Gastrocnemius medialis (tissue), 4 donors: ENCODE measurements at regions not wholly inside any gene's neighbourhood (a gene's known extent, or its start where the extent isn't known, plus 50 kb on each side); places are given as distances from the start of the nearest gene placed in this dataset.

ENCODE experiments used
- ATAC-seq, 2 donors: fragments of 150-250 bp; one replicate each; pipeline ENCODE4 v1.9.1; 2016
- DNase-seq, 2 donors: peaks; one replicate each; pipeline ENCODE4 v3.0.0-alpha.2; 2019
- H3K27ac ChIP-seq, 4 donors: fragments of 200-600 bp; sonication (generic); 1 replicate in 1 of 4; 2 replicates in 3 of 4; pipeline ENCODE4 v1.5.1; 2016 to 2018; ENCODE audit warnings: mild to moderate bottlenecking in 2 of 4, moderate library complexity in 1 of 4
- H3K27me3 ChIP-seq, 3 donors: fragments of 200-600 bp; sonication (generic) in 2 of 3; 1 replicate in 1 of 3; 2 replicates in 2 of 3; pipeline versions ENCODE4 v1.5.1 to v1.6.0; 2016 to 2019; ENCODE audit warnings: mild to moderate bottlenecking in 1 of 3, moderate library complexity in 1 of 3
- H3K36me3 ChIP-seq, 2 donors: fragments of 200-600 bp; sonication (generic) in 1 of 2; one replicate each; pipeline ENCODE4 v1.5.1; 2017 to 2018
- H3K4me1 ChIP-seq, 2 donors: fragments of 200-600 bp; sonication (generic) in 1 of 2; one replicate each; pipeline ENCODE4 v1.5.1; 2016 to 2017; ENCODE audit warnings: mild to moderate bottlenecking in 2 of 2
- H3K4me3 ChIP-seq, 4 donors: fragments of 200-600 bp; sonication (generic) in 3 of 4; 1 replicate in 1 of 4; 2 replicates in 3 of 4; pipeline ENCODE4 v1.5.1; 2016 to 2019; ENCODE audit warnings: mild to moderate bottlenecking in 2 of 4
- H3K9me3 ChIP-seq, 3 donors: fragments of 200-600 bp; sonication (generic) in 2 of 3; 1 replicate in 1 of 3; 2 replicates in 2 of 3; pipeline ENCODE4 v1.5.1; 2016 to 2019
- POLR2A ChIP-seq, 2 donors: fragments of 450-650 bp; IDR thresholded peaks; one replicate each; pipeline ENCODE4 v1.6.1; 2017; ENCODE audit warnings: antibody characterized with exemption in 2 of 2, mild to moderate bottlenecking in 2 of 2, moderate library complexity in 2 of 2
- in situ Hi-C, 4 donors: fragments of 200-750 bp; cut with MboI; loops; one replicate each; pipeline versions ENCODE4 v1.15.0 to v1.8.0; 2017; ENCODE audit warnings: low sequenced_read_pairs in 4 of 4
- intact Hi-C: fragments of 100-400 bp; cut with DNase I; formaldehyde crosslinking; loops from one replicate; pipeline ENCODE4 v1.15.1; 2023; ENCODE audit warnings: low total_unique reads
- TF ChIP-seq, protein P1 (sequence below), 5 experiments: fragments of 450-650 bp in 3 of 5; fragments of 200-600 bp in 2 of 5; sonication (generic) in 2 of 5; IDR thresholded peaks in 4 of 5; conservative IDR thresholded peaks in 1 of 5; 1 replicate in 4 of 5; 2 replicates in 1 of 5; pipeline ENCODE4 v1.5.1; 2016 to 2019; ENCODE audit warnings: antibody characterized with exemption in 5 of 5, mild to moderate bottlenecking in 3 of 5, moderate library complexity in 3 of 5

DNA sequence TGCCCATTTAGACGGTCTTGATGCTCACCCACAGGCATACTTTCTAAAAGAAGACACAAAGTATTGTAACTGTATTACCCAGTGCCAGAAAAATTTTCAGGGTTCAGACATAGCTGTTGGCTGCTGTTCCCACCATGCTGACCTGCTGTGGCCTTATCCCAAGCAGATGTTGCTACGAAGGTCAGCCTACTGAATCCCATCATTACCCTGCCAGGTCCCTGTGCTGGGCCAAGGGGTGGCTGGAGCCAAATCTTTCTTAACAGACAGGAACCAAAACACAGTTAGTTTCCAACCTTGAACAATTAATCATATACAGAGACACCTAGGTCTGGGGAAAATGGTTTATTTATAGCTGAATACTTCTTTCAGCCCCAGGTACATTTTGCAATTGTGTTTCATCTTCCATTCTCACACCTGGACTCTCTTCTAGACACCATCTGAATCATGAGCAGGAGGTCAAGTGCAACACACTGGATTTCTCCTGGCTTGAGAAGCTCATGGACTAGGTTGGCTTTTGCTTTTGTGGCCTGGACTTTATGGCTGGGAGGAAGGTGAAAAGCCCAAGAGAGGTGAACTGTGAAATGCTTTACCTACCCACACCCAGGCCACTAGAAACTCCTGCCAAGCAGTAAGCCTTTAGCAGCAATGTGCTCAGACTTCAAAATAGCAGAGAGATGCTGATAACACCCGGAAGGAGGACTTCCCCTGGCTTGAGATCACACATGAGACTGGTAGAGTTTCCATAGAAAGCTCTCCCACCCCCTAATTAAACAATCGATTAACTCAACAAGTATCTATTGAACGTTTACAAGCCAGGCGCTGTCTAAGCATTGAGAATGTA is 150.1 kb downstream of the SUDS3 start:
- intact Hi-C loops (loop anchor here (1.0 kb wide), 1 partner anchor 9 kb away; no protein-coding TSS in a partner anchor), in situ Hi-C loops (no loop called here)
- DNase-seq, result peak; percentile 58 to 89
- Histone ChIP-seq H3K9me3 (no peaks in the 10 kb centered on the region), H3K27ac (peak overlapping the region; percentile 64 to 87 (median 78)), H3K4me3 (no peak overlapping the region), H3K36me3 (no peaks in the 10 kb centered on the region), H3K4me1 (peaks cover 8 to 12% of the 10 kb centered on the region in 2 donors), H3K27me3 (no peaks in the 10 kb centered on the region)
- ATAC-seq, result peak; percentile 90 to 93
- TF ChIP-seq, protein P1, sequence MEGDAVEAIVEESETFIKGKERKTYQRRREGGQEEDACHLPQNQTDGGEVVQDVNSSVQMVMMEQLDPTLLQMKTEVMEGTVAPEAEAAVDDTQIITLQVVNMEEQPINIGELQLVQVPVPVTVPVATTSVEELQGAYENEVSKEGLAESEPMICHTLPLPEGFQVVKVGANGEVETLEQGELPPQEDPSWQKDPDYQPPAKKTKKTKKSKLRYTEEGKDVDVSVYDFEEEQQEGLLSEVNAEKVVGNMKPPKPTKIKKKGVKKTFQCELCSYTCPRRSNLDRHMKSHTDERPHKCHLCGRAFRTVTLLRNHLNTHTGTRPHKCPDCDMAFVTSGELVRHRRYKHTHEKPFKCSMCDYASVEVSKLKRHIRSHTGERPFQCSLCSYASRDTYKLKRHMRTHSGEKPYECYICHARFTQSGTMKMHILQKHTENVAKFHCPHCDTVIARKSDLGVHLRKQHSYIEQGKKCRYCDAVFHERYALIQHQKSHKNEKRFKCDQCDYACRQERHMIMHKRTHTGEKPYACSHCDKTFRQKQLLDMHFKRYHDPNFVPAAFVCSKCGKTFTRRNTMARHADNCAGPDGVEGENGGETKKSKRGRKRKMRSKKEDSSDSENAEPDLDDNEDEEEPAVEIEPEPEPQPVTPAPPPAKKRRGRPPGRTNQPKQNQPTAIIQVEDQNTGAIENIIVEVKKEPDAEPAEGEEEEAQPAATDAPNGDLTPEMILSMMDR (IDR thresholded peaks at IDR 0.05 in 4 of 5, conservative IDR thresholded peaks at IDR 0.05 in 1 of 5), result no peak
- no peak for TF ChIP-seq POLR2A (IDR thresholded peaks at IDR 0.05)

- Histone ChIP-seq H3K27me3 (no peaks in the 10 kb centered on the region), H3K36me3 (no peaks in the 10 kb centered on the region), H3K9me3 (no peaks in the 10 kb centered on the region), H3K4me3 (no peak overlapping the region), H3K27ac (peak overlapping the region; percentile 64 to 87 (median 78)), H3K4me1 (peaks cover 9 to 12% of the 10 kb centered on the region in 2 donors)
- ATAC-seq, result no peak
- DNase-seq, result peak in 1 of 2 donors; percentile 23
- in situ Hi-C loops (no loop called here), intact Hi-C loops (loop anchor here (1.0 kb wide), 1 partner anchor 8 kb away; no protein-coding TSS in a partner anchor)
- TF ChIP-seq, protein P1 (IDR thresholded peaks at IDR 0.05 in 4 of 5, conservative IDR thresholded peaks at IDR 0.05 in 1 of 5), result no peak
- no peak for TF ChIP-seq POLR2A (IDR thresholded peaks at IDR 0.05)
Measured at GRCh38 chr12:118527310-118527709, 151.0 kb downstream of the SUDS3 start.

DNA sequence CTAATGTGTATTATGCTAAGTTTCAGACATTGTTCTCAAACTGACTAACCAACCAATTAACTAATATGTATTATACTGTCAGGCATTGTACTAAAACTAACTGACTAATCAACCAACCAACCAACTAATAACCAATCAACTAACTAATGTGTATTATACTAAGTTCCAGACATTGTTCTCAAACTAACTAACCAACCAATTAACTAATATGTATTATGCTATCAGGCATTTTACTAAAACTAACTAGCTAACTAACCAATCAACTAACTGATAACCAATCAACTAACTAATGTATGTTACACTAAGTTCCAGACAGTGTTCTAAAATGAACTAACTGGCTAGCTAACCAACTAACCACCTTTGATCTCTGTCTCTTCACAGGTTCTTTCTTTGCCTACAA is 152.3 kb downstream of the SUDS3 start:
- Histone ChIP-seq H3K36me3 (no peaks in the 10 kb centered on the region), H3K4me1 (peaks cover 11 to 12% of the 10 kb centered on the region in 2 donors), H3K27ac (no peak overlapping the region), H3K27me3 (no peaks in the 10 kb centered on the region), H3K9me3 (no peaks in the 10 kb centered on the region), H3K4me3 (no peak overlapping the region)
- TF ChIP-seq, protein P1 (IDR thresholded peaks at IDR 0.05 in 4 of 5, conservative IDR thresholded peaks at IDR 0.05 in 1 of 5), result no peak
- intact Hi-C loops (no loop called here), in situ Hi-C loops (no loop called here)
- ATAC-seq (no peak), DNase-seq (no peak)

DNA sequence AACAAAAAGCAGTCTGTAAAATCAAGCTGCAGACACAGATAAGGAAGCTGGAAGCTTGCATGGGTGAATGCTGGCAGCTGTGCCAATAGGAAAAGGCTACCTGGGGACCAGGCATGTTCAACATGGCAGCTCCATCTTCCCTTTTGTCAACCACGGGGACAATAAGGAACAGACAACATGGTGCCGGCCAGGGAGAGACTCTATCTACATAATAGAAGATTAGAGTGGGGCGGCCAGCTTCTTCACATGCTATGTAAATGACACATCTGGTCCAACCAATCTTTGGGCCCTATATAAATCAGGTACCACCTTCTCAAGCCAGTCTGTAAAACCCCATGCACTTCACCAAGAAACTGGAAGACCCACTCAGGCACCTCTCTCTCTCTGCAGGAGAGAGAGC is 157.6 kb downstream of the SUDS3 start:
- no peak overlapping the region for H3K4me3 ChIP-seq
- ATAC-seq, result no peak
- no peak for TF ChIP-seq POLR2A (IDR thresholded peaks at IDR 0.05)
- TF ChIP-seq, protein P1 (IDR thresholded peaks at IDR 0.05 in 4 of 5, conservative IDR thresholded peaks at IDR 0.05 in 1 of 5), result no peak
- no peaks in the 10 kb centered on the region for H3K36me3 ChIP-seq
- in situ Hi-C loops, result no loop called here
- no peak overlapping the region for H3K27ac ChIP-seq
- intact Hi-C loops, result loop anchor here (10.0 kb wide), 1 partner anchor 641 kb away; the partner anchor contains the start of gene HSPB8
- no peak for DNase-seq
- H3K27me3 ChIP-seq, result no peaks in the 10 kb centered on the region
- peaks cover 24 to 27% of the 10 kb centered on the region in 2 donors for H3K4me1 ChIP-seq
- H3K9me3 ChIP-seq, result no peaks in the 10 kb centered on the region
